ENCODE measurements at regions not wholly inside any gene's neighbourhood (a gene's known extent, or its start where the extent isn't known, plus 50 kb on each side); places are given as distances from the start of the nearest gene placed in this dataset.
"Not testable (repeated sequence)": the region's sequence is repeated elsewhere in the genome, so short reads cannot be mapped to it uniquely, and the experiment has no call there.

- intact Hi-C loops (cut with micrococcal nuclease), result no loop called here
These were observed 138.0 kb upstream of the DNAH14 start for GRCh38 chr1:224791362-224791941.

GRCh38 chr1:224795591-224795990, 133.9 kb upstream of the DNAH14 start:
- intact Hi-C loops (cut with micrococcal nuclease), result no loop called here

DNA sequence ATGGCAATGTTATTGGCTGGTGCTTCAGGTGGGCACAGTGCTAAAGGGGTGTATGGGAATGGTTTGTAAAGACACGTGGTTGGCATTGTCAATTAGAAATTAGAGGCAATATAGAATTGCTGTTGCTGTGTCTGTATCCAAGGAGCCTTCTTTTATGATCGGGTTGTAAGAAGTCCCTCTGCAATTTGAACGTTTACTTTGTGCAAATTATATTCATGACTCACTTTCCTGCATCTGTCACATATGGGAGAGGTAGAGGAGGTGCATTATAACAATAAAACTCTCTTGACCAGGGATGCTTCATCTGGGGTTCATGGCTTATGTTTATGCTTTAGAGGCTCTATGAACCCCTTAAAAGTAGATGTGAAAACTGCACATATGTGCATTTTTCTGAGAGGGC, 130.4 kb upstream of the DNAH14 start:
- intact Hi-C loops (cut with micrococcal nuclease), result no loop called here

DNA sequence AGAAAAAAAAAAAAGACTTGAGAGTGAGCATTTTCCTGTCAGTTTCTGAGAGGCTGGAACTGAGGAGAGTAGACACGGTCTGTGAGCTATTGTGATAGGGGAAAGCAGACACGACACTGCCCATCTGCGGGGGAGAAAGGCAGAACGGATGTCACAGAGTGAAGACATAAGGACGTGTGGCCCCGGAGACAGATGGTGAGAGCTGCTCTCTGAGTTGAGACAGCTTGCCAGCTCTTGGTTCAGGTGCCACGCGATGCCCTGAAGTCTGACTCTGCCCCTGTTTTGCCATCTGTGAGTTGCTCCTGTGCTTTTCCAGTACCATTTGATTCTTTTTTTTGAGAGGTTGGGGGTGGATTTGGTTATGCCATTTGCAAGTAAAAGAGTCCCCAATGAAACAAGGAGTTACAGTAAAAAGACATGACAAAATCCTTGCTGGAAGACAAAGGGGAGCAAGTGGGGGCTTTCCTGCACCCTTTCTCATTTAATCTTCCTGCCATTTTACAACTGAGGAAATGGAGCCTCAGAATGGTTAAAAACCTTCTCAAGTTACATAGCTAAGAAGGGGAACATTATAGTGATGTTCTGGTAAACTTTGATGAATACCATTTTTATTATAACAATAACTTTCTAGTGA, 128.9 kb upstream of the DNAH14 start:
- intact Hi-C loops (cut with micrococcal nuclease), result no loop called here

DNA sequence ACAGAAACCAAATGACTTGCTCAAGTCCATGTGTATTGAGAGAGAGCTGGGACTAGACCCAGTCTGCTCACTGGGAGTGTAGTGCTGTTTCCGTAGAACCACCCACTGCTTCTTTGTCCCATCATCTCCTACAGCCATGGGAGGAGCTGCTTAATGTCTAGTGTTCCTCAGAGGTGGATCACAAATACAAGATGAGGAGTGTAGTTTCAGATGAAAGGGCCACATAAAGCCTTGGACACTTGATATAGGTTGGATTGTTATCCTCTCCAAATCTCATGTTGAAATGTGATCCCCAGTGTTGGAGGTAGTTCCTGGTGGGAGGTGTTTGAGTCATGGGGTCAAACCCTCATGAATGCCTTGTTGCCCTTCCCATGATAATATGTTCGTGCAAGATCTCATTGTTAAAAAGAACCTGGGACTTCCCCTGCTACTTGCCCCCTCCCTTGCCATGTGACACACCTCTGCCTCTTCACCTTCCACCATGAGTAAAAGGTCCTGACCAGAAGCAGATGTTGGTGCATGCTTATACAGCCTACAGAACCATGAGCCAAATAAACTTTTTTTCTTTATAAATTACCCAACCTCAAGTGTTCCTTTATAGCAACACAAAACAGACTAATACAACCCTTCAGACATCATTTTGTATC, 127.5 kb upstream of the DNAH14 start:
- intact Hi-C loops (cut with micrococcal nuclease), result no loop called here

GRCh38 chr1:224802617-224803016, 126.9 kb upstream of the DNAH14 start:
- intact Hi-C loops (cut with micrococcal nuclease), result no loop called here

- intact Hi-C loops (cut with micrococcal nuclease), result no loop called here
These were observed 125.3 kb upstream of the DNAH14 start for GRCh38 chr1:224804220-224804619.

DNA sequence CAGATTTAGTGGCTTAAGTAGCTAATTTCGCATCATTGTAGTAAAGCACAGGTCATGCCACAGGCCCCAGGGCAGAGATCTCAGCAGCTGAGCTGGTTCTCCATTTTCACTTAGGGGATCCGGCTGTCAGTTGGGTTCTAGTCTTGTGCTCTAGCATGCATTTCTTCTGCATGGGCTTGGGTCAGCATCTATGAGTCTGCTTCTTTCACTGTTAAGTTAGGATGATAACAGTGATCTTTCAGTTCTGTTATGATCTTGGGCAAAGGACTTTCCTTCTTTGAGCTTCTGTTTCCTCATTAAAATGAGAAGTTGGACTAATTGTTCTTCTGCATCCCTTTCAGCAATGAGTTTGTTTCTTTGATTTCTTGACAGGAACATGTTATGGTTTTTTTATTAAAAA, 123.6 kb upstream of the DNAH14 start:
- intact Hi-C loops (cut with micrococcal nuclease), result no loop called here

DNA sequence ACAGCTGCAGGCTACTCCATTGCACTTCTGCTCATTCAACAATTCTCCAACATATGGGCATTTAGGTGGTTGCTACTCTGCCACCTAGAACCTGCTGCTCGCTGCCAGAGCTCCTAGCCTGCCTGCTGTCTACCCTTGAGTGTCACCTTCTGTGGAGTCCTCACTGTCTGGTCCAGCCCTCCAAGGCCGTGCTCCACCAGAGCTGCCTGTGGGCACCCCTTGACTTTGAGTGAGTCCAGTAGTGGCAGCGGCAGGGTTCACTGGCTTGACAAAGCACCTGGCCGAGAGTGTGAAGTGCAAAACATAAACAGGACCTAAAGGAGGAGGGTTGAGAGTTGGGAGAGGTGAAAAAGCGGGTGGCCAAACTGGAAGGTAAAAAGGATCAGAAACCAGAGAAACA, 120.3 kb upstream of the DNAH14 start:
- intact Hi-C loops (cut with micrococcal nuclease), result no loop called here

- intact Hi-C loops (cut with micrococcal nuclease), result no loop called here
These were observed 119.9 kb upstream of the DNAH14 start for GRCh38 chr1:224809613-224810012.

GRCh38 chr1:224811564-224811963, 117.9 kb upstream of the DNAH14 start:
- intact Hi-C loops (cut with micrococcal nuclease), result no loop called here

DNA sequence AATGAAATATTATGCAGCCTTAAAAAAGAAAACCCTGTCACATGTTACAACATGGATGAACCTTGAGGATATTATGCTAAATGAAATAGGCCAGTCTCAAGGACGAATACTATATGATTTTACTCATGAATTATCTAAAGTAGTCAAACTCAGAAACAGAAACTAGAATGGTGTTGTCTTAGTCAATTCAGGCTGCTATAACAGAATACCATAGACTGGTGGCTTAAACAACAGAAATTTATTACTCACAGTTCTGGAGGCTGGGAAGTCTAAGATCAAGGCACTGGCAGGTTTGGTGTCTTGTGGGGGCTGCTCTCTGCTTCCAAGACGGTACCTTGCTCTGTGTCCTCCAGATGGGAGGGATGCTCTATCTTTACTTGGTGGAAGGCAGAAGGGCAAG, 113.8 kb upstream of the DNAH14 start:
- intact Hi-C loops (cut with micrococcal nuclease), result no loop called here

GRCh38 chr1:224816062-224816461, 113.4 kb upstream of the DNAH14 start:
- intact Hi-C loops (cut with micrococcal nuclease), result no loop called here

- intact Hi-C loops (cut with micrococcal nuclease), result no loop called here
These were observed 112.1 kb upstream of the DNAH14 start for GRCh38 chr1:224817382-224817781.

DNA sequence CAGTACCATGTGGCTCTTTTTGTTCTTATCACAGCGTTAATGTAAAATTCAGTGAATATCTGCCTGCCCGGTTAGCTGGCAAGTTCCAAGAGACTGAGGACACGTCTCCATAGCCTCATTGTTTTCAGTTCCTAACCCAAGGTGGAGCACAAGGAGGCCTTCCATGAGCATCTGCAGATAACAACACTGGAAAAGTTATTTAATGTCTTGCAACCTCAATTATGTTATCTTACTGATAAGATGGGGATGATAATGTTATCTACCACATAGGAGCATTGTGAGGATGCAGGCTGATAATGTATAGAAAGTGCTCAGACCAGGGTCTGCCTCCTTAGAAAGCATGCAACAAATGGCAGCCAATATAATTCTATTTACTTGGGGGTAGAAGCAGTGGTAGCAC, 109.6 kb upstream of the DNAH14 start:
- intact Hi-C loops (cut with micrococcal nuclease), result loop anchor here (10.0 kb wide), 1 partner anchor 275 kb away; no protein-coding TSS in a partner anchor

- intact Hi-C loops (cut with micrococcal nuclease), result loop anchor here (10.0 kb wide), 1 partner anchor 274 kb away; no protein-coding TSS in a partner anchor
These were observed 109.1 kb upstream of the DNAH14 start for GRCh38 chr1:224820341-224820740.

GRCh38 chr1:224821751-224822150, 107.7 kb upstream of the DNAH14 start:
- intact Hi-C loops (cut with micrococcal nuclease), result loop anchor here (10.0 kb wide), 1 partner anchor 273 kb away; no protein-coding TSS in a partner anchor

DNA sequence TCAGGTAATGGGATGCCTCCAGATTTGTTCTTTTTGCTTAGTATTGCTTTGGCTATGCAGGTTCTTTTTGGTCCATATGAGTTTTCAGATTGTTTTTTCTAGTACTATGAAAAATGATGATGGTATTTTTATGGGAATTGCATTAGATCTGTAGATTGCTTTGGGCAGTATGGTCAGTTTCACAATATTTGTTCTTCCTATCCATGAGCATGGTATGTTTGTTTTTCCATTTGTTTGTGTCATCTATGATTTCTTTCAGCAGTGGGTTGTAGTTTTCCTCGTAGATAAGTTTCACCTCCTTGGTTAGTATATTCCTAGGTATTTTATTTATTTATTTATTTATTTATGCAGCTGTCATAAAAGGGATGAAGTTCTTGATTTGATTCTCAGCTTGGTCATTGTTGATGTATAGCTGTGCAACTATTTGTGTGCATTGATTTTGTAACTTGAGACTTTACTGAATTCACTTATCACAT, 103.9 kb upstream of the DNAH14 start:
- intact Hi-C loops (cut with micrococcal nuclease), result loop anchor here (10.0 kb wide), 1 partner anchor 269 kb away; no protein-coding TSS in a partner anchor

DNA sequence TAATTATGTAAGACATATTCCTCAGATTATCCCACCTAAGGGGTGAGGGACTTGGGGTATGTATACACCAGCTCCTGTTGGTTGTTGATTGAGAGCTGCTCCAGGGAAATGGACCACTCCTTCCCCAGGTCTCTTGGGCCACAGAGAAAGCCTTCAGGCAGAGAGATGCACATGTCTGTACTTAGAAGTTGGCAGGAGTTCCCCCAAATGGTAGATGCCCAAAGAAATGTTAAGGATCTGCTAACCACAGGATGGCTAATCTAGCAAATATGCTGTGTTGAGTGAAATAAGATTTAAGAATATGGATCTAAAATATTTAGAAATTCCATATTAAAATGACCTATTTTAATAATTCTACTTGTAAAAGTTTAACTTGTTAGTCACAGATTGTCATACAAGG, 100.8 kb upstream of the DNAH14 start:
- intact Hi-C loops (cut with micrococcal nuclease), result loop anchor here (10.0 kb wide), 1 partner anchor 266 kb away; no protein-coding TSS in a partner anchor

DNA sequence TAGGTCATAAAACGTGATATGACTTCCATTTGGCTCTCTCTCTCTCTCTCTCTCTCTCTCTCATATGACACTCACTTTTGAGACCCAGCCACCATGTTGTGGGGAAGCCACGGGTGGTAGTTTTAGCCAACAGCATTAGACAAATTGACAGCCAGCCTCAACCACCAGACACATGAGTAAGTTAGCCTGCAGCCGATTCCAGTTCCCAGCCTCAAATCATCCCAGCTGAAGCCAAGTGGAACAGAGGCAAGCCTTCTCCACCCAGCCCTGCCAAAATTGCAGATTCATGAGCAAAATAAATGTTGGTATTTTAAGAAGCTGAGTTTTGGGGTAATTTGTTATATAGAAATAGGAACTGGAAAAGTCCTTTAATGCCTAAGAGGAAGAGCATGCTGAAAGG, 98.0 kb upstream of the DNAH14 start:
- intact Hi-C loops (cut with micrococcal nuclease), result no loop called here

GRCh38 chr1:224839648-224840300, 89.7 kb upstream of the DNAH14 start:
- intact Hi-C loops (cut with micrococcal nuclease), result not testable (repeated sequence)

GRCh38 chr1:224841803-224842202, 87.7 kb upstream of the DNAH14 start:
- intact Hi-C loops (cut with micrococcal nuclease), result not testable (repeated sequence)

Data from T-helper 1 cell treated with Interleukin-12 subunit alpha and Interleukin-12 subunit beta and Interleukin-4 antibody, amounts not matched to agents 30 ng/mL and 1 ng/mL, for 36 hours (primary cell).